ENCODE measurements at regions not wholly inside any gene's neighbourhood (a gene's known extent, or its start where the extent isn't known, plus 50 kb on each side); places are given as distances from the start of the nearest gene placed in this dataset.

GRCh38 chr9:94166976-94167346 is 82.7 kb downstream of the PTPDC1 start:
- intact Hi-C loops (cut with DNase I), result no loop called here
- FAIRE-seq (no peak), DNase-seq (no peak)
- no peaks in the 10 kb centered on the region for H3K36me3 ChIP-seq (ENCODE audit: control insufficient read depth in 2 of 3, insufficient read depth in 3 of 3, low read length in 3 of 3)
- peak overlapping the region; percentile 86 to 92 (median 88) for H3K9ac ChIP-seq (ENCODE audit: low read length in 3 of 3)
- peaks cover 0 to 10% (median 5%) of the 10 kb centered on the region in 3 donors for H3K4me1 ChIP-seq (ENCODE audit: control insufficient read depth in 2 of 3, insufficient read depth in 2 of 3, low read depth in 1 of 3, low read length in 3 of 3)
- no peaks in the 10 kb centered on the region for H3K27me3 ChIP-seq (ENCODE audit: control insufficient read depth, insufficient read depth, low read length)
- no peak for TF ChIP-seq CTCF (IDR thresholded peaks at IDR 0.05; ENCODE audit: borderline replicate concordance, extremely low read depth, insufficient read depth)
- H3K4me3 ChIP-seq (ENCODE audit: low read length in 3 of 3), result peak overlapping the region; percentile 82 to 90 (median 89)
- H3K27ac ChIP-seq (ENCODE audit: low read depth in 2 of 2, low read length in 2 of 2), result peak overlapping the region; percentile 91 to 99
- H3K9me3 ChIP-seq (ENCODE audit: control insufficient read depth in 2 of 3, insufficient read depth in 1 of 3, low read length in 3 of 3), result no peaks in the 10 kb centered on the region

- Histone ChIP-seq H3K4me1 (ENCODE audit: control insufficient read depth in 2 of 3, insufficient read depth in 2 of 3, low read depth in 1 of 3, low read length in 3 of 3) (peaks cover 0 to 10% (median 5%) of the 10 kb centered on the region in 3 donors), H3K9me3 (ENCODE audit: control insufficient read depth in 2 of 3, insufficient read depth in 1 of 3, low read length in 3 of 3) (no peaks in the 10 kb centered on the region), H3K9ac (ENCODE audit: low read length in 3 of 3) (peak overlapping the region; percentile 86 to 92 (median 88)), H3K27ac (ENCODE audit: low read depth in 2 of 2, low read length in 2 of 2) (peak overlapping the region; percentile 91 to 99), H3K4me3 (ENCODE audit: low read length in 3 of 3) (peak overlapping the region; percentile 82 to 90 (median 89)), H3K27me3 (ENCODE audit: control insufficient read depth, insufficient read depth, low read length) (no peaks in the 10 kb centered on the region), H3K36me3 (ENCODE audit: control insufficient read depth in 2 of 3, insufficient read depth in 3 of 3, low read length in 3 of 3) (no peaks in the 10 kb centered on the region)
- FAIRE-seq (no peak), DNase-seq (no peak)
- intact Hi-C loops (cut with DNase I), result no loop called here
- TF ChIP-seq CTCF (IDR thresholded peaks at IDR 0.05; ENCODE audit: borderline replicate concordance, extremely low read depth, insufficient read depth), result no peak
Observed at GRCh38 chr9:94167376-94167890, 83.2 kb downstream of the PTPDC1 start.

GRCh38 chr9:94168203-94169000 is 84.1 kb downstream of the PTPDC1 start:
- peak overlapping the region; percentile 91 to 99 for H3K27ac ChIP-seq (ENCODE audit: low read depth in 2 of 2, low read length in 2 of 2)
- H3K4me1 ChIP-seq (ENCODE audit: control insufficient read depth in 2 of 3, insufficient read depth in 2 of 3, low read depth in 1 of 3, low read length in 3 of 3), result peaks cover 0 to 16% (median 5%) of the 10 kb centered on the region in 3 donors
- H3K9ac ChIP-seq (ENCODE audit: low read length in 3 of 3), result peak overlapping the region; percentile 58 to 92 (median 86)
- no peak for FAIRE-seq
- intact Hi-C loops (cut with DNase I), result no loop called here
- no peak for DNase-seq
- TF ChIP-seq CTCF (IDR thresholded peaks at IDR 0.05; ENCODE audit: borderline replicate concordance, extremely low read depth, insufficient read depth), result no peak
- no peaks in the 10 kb centered on the region for H3K9me3 ChIP-seq (ENCODE audit: control insufficient read depth in 2 of 3, insufficient read depth in 1 of 3, low read length in 3 of 3)
- H3K27me3 ChIP-seq (ENCODE audit: control insufficient read depth, insufficient read depth, low read length), result no peaks in the 10 kb centered on the region
- H3K36me3 ChIP-seq (ENCODE audit: control insufficient read depth in 2 of 3, insufficient read depth in 3 of 3, low read length in 3 of 3), result no peaks in the 10 kb centered on the region
- H3K4me3 ChIP-seq (ENCODE audit: low read length in 3 of 3), result peak overlapping the region; percentile 82 to 90 (median 89)
